Nephron progenitor cell (in vitro differentiated cells): ENCODE measurements at regions not wholly inside any gene's neighbourhood (a gene's known extent, or its start where the extent isn't known, plus 50 kb on each side); places are given as distances from the start of the nearest gene placed in this dataset.
"Not testable (repeated sequence)": the region's sequence is repeated elsewhere in the genome, so short reads cannot be mapped to it uniquely, and the experiment has no call there.

Experiments
- DNase-seq: peaks from one replicate; pipeline ENCODE4 v3.0.0; 2021
- H3K27ac Mint-ChIP-seq: 2 replicates; pipeline ENCODE4 v1.8.0; 2021; ENCODE audit warnings: mild to moderate bottlenecking, moderate library complexity, mixed read lengths
- H3K27me3 Mint-ChIP-seq: 2 replicates; pipeline ENCODE4 v1.8.0; 2021; ENCODE audit warnings: mild to moderate bottlenecking, low read depth, mixed read lengths; ENCODE audit not compliant: poor library complexity
- H3K36me3 Mint-ChIP-seq: 2 replicates; pipeline ENCODE4 v1.8.0; 2021; ENCODE audit warnings: low read depth, mixed read lengths
- H3K4me1 Mint-ChIP-seq: 2 replicates; pipeline ENCODE4 v1.8.0; 2021; ENCODE audit warnings: mixed read lengths
- H3K4me3 Mint-ChIP-seq: 2 replicates; pipeline ENCODE4 v1.8.0; 2021; ENCODE audit warnings: mild to moderate bottlenecking, moderate library complexity, mixed read lengths
- H3K9me3 Mint-ChIP-seq: 2 replicates; pipeline ENCODE4 v1.8.0; 2021; ENCODE audit warnings: mild to moderate bottlenecking, moderate library complexity, mixed read lengths

GRCh38 chr16:88176591-88177180, 206.1 kb upstream of the ZNF469 start:
- Mint-ChIP-seq H3K9me3 (peaks cover 38% of the 10 kb centered on the region), H3K27me3 (peaks cover 17% of the 10 kb centered on the region)
- not testable (repeated sequence) for H3K36me3 Mint-ChIP-seq, H3K4me3 Mint-ChIP-seq, H3K27ac Mint-ChIP-seq, H3K4me1 Mint-ChIP-seq, DNase-seq

GRCh38 chr16:88178251-88178650, 204.5 kb upstream of the ZNF469 start:
- DNase-seq, H3K4me1 Mint-ChIP-seq, H3K4me3 Mint-ChIP-seq, H3K27ac Mint-ChIP-seq, H3K36me3 Mint-ChIP-seq: not testable (repeated sequence)
- H3K9me3 Mint-ChIP-seq: peaks cover 27% of the 10 kb centered on the region
- peaks cover 16% of the 10 kb centered on the region for H3K27me3 Mint-ChIP-seq

GRCh38 chr16:88178896-88179295, 203.9 kb upstream of the ZNF469 start:
- Mint-ChIP-seq H3K9me3 (peaks cover 22% of the 10 kb centered on the region), H3K27me3 (peaks cover 19% of the 10 kb centered on the region)
- not testable (repeated sequence) for DNase-seq, H3K4me1 Mint-ChIP-seq, H3K27ac Mint-ChIP-seq, H3K36me3 Mint-ChIP-seq, H3K4me3 Mint-ChIP-seq

- not testable (repeated sequence) for DNase-seq, H3K27ac Mint-ChIP-seq, H3K4me1 Mint-ChIP-seq, H3K36me3 Mint-ChIP-seq, H3K4me3 Mint-ChIP-seq
- Mint-ChIP-seq H3K27me3 (peaks cover 11% of the 10 kb centered on the region), H3K9me3 (peaks cover 24% of the 10 kb centered on the region)
These were observed 199.5 kb upstream of the ZNF469 start for GRCh38 chr16:88182967-88183881.

GRCh38 chr16:88184053-88184452, 198.7 kb upstream of the ZNF469 start:
- H3K9me3 Mint-ChIP-seq: peaks cover 25% of the 10 kb centered on the region
- DNase-seq, H3K36me3 Mint-ChIP-seq, H3K27ac Mint-ChIP-seq, H3K4me1 Mint-ChIP-seq, H3K4me3 Mint-ChIP-seq: not testable (repeated sequence)
- H3K27me3 Mint-ChIP-seq: peaks cover 11% of the 10 kb centered on the region

- not testable (repeated sequence) for H3K27ac Mint-ChIP-seq
These were observed 198.0 kb upstream of the ZNF469 start for GRCh38 chr16:88184566-88185355.

GRCh38 chr16:88185406-88185805, 197.4 kb upstream of the ZNF469 start:
- not testable (repeated sequence) for H3K36me3 Mint-ChIP-seq, H3K4me3 Mint-ChIP-seq, H3K27ac Mint-ChIP-seq, H3K4me1 Mint-ChIP-seq, DNase-seq
- Mint-ChIP-seq H3K9me3 (peaks cover 34% of the 10 kb centered on the region), H3K27me3 (peaks cover 15% of the 10 kb centered on the region)

More at GRCh38 chr16:88184566-88185355, 198.0 kb upstream of the ZNF469 start:
- peaks cover 11% of the 10 kb centered on the region for H3K27me3 Mint-ChIP-seq
- not testable (repeated sequence) for H3K36me3 Mint-ChIP-seq, DNase-seq, H3K4me1 Mint-ChIP-seq, H3K4me3 Mint-ChIP-seq
- peaks cover 30% of the 10 kb centered on the region for H3K9me3 Mint-ChIP-seq

- Mint-ChIP-seq H3K27me3 (peaks cover 16% of the 10 kb centered on the region), H3K27ac (peak overlapping the region; percentile 64), H3K9me3 (peaks cover 32% of the 10 kb centered on the region)
- not testable (repeated sequence) for H3K4me3 Mint-ChIP-seq, DNase-seq, H3K36me3 Mint-ChIP-seq, H3K4me1 Mint-ChIP-seq
These were observed 196.5 kb upstream of the ZNF469 start for GRCh38 chr16:88185976-88186888.

- H3K4me3 Mint-ChIP-seq, DNase-seq, H3K36me3 Mint-ChIP-seq, H3K27ac Mint-ChIP-seq, H3K4me1 Mint-ChIP-seq: not testable (repeated sequence)
- peaks cover 30% of the 10 kb centered on the region for H3K9me3 Mint-ChIP-seq
- H3K27me3 Mint-ChIP-seq: peaks cover 18% of the 10 kb centered on the region
These were observed 195.6 kb upstream of the ZNF469 start for GRCh38 chr16:88186889-88187870.

- DNase-seq, H3K27ac Mint-ChIP-seq, H3K4me3 Mint-ChIP-seq: not testable (repeated sequence)
- Mint-ChIP-seq H3K4me1 (peaks cover 11% of the 10 kb centered on the region), H3K36me3 (peaks cover 11% of the 10 kb centered on the region), H3K27me3 (peaks cover 17% of the 10 kb centered on the region), H3K9me3 (peaks cover 32% of the 10 kb centered on the region)
These were observed 194.4 kb upstream of the ZNF469 start for GRCh38 chr16:88188171-88188895.

- not testable (repeated sequence) for H3K4me3 Mint-ChIP-seq, H3K27ac Mint-ChIP-seq, DNase-seq, H3K36me3 Mint-ChIP-seq
- Mint-ChIP-seq H3K4me1 (peaks cover 30% of the 10 kb centered on the region), H3K9me3 (peaks cover 24% of the 10 kb centered on the region), H3K27me3 (peaks cover 19% of the 10 kb centered on the region)
These were observed 192.1 kb upstream of the ZNF469 start for GRCh38 chr16:88190592-88191095.

- peaks cover 20% of the 10 kb centered on the region for H3K9me3 Mint-ChIP-seq
- H3K27ac Mint-ChIP-seq: not testable (repeated sequence)
These were observed 191.6 kb upstream of the ZNF469 start for GRCh38 chr16:88191168-88191567.

More at GRCh38 chr16:88191168-88191567, 191.6 kb upstream of the ZNF469 start:
- Mint-ChIP-seq H3K27me3 (peaks cover 19% of the 10 kb centered on the region), H3K4me1 (peaks cover 30% of the 10 kb centered on the region)
- H3K36me3 Mint-ChIP-seq, H3K4me3 Mint-ChIP-seq, DNase-seq: not testable (repeated sequence)
